ENCODE measurements at regions not wholly inside any gene's neighbourhood (a gene's known extent, or its start where the extent isn't known, plus 50 kb on each side); places are given as distances from the start of the nearest gene placed in this dataset.

GRCh38 chr3:70811880-70812279 is 499.4 kb upstream of the MDFIC2 start:
- TF ChIP-seq CTCF (IDR thresholded peaks at IDR 0.05; ENCODE audit: low read depth, low read length, missing input control) = no peak
- TF ChIP-seq TAF1 (conservative IDR thresholded peaks at IDR 0.05) = no peak
- no peak for TF ChIP-seq REST (IDR thresholded peaks at IDR 0.05)
- no peak for TF ChIP-seq EGR1 (IDR thresholded peaks at IDR 0.05; ENCODE audit: low read depth in 2 of 2)
- H3K36me3 ChIP-seq (ENCODE audit: control insufficient read depth in 4 of 4, insufficient read depth in 3 of 4, low read depth in 1 of 4, low read length in 3 of 4) = no peaks in the 10 kb centered on the region
- no peak for DNase-seq (ENCODE audit: low spot score)
- WGBS = 68% methylated on average over 2 of the region's 2 CpGs
- no peak overlapping the region for H3K4me3 ChIP-seq (ENCODE audit: low read depth in 1 of 3, low read length in 3 of 3)
- no peak overlapping the region for H3K9ac ChIP-seq (ENCODE audit: low read depth in 1 of 2, low read length in 2 of 2)
- H3K27ac ChIP-seq (ENCODE audit: low read depth in 1 of 2, low read length in 2 of 2) = no peak overlapping the region
- peaks cover 0 to 3% (median 0%) of the 10 kb centered on the region in 4 donors for H3K27me3 ChIP-seq (ENCODE audit: control insufficient read depth in 4 of 4, insufficient read depth in 4 of 4, low read length in 3 of 4)
- H3K9me3 ChIP-seq (ENCODE audit: control insufficient read depth in 4 of 4, low read length in 3 of 4) = peaks cover 0 to 5% (median 0%) of the 10 kb centered on the region in 4 donors
- H3K4me1 ChIP-seq (ENCODE audit: control insufficient read depth in 4 of 4, insufficient read depth in 4 of 4, low read length in 3 of 4) = no peaks in the 10 kb centered on the region

GRCh38 chr3:70808881-70809280 is 496.4 kb upstream of the MDFIC2 start:
- TF ChIP-seq CTCF (IDR thresholded peaks at IDR 0.05; ENCODE audit: low read depth, low read length, missing input control) (no peak), FOXA2 (IDR thresholded peaks at IDR 0.05) (no peak), EGR1 (IDR thresholded peaks at IDR 0.05; ENCODE audit: low read depth in 2 of 2) (no peak), TAF1 (conservative IDR thresholded peaks at IDR 0.05) (no peak), JUND (IDR thresholded peaks at IDR 0.05) (no peak), YY1 (IDR thresholded peaks at IDR 0.05) (no peak), HNF4G (IDR thresholded peaks at IDR 0.05) (no peak), GABPA (IDR thresholded peaks at IDR 0.05 in 1 of 2, conservative IDR thresholded peaks at IDR 0.05 in 1 of 2) (no peak), HNF4A (conservative IDR thresholded peaks at IDR 0.05) (no peak)
- no peaks in the 10 kb centered on the region for H3K4me1 ChIP-seq (ENCODE audit: control insufficient read depth in 4 of 4, insufficient read depth in 4 of 4, low read length in 3 of 4)
- H3K9ac ChIP-seq (ENCODE audit: low read depth in 1 of 2, low read length in 2 of 2) = no peak overlapping the region
- no peak for DNase-seq (ENCODE audit: low spot score)
- H3K27ac ChIP-seq (ENCODE audit: low read depth in 1 of 2, low read length in 2 of 2) = no peak overlapping the region
- peaks cover 0 to 6% (median 0%) of the 10 kb centered on the region in 4 donors for H3K27me3 ChIP-seq (ENCODE audit: control insufficient read depth in 4 of 4, insufficient read depth in 4 of 4, low read length in 3 of 4)
- no peaks in the 10 kb centered on the region for H3K36me3 ChIP-seq (ENCODE audit: control insufficient read depth in 4 of 4, insufficient read depth in 3 of 4, low read depth in 1 of 4, low read length in 3 of 4)
- no peak overlapping the region for H3K4me3 ChIP-seq (ENCODE audit: low read depth in 1 of 3, low read length in 3 of 3)
- H3K9me3 ChIP-seq (ENCODE audit: control insufficient read depth in 4 of 4, low read length in 3 of 4) = no peaks in the 10 kb centered on the region
- WGBS = 75% methylated on average over 1 of the region's 1 CpG

Measured in liver (tissue), 8 donors.